Breast epithelium (tissue), 3 donors: ENCODE measurements at regions not wholly inside any gene's neighbourhood (a gene's known extent, or its start where the extent isn't known, plus 50 kb on each side); places are given as distances from the start of the nearest gene placed in this dataset.
"Not testable (repeated sequence)": the region's sequence is repeated elsewhere in the genome, so short reads cannot be mapped to it uniquely, and the experiment has no call there.

Experiments used
- POLR2A ChIP-seq: fragments of 450-650 bp; IDR thresholded peaks from one replicate; pipeline ENCODE4 v1.6.1; 2016; ENCODE audit warnings: antibody characterized with exemption, mild to moderate bottlenecking, moderate library complexity
- POLR2AphosphoS5 ChIP-seq, 3 donors: sonication (generic); formaldehyde crosslinking; IDR thresholded peaks; one replicate each; pipeline ENCODE4 v1.6.1; 2017; ENCODE audit warnings: antibody characterized with exemption in 3 of 3
- TF ChIP-seq, protein P1 (sequence below), 3 donors: fragments of 450-650 bp; IDR thresholded peaks; one replicate each; pipeline ENCODE4 v1.5.1; 2016 to 2017; ENCODE audit warnings: antibody characterized with exemption in 3 of 3, mild to moderate bottlenecking in 3 of 3, moderate library complexity in 3 of 3

DNA sequence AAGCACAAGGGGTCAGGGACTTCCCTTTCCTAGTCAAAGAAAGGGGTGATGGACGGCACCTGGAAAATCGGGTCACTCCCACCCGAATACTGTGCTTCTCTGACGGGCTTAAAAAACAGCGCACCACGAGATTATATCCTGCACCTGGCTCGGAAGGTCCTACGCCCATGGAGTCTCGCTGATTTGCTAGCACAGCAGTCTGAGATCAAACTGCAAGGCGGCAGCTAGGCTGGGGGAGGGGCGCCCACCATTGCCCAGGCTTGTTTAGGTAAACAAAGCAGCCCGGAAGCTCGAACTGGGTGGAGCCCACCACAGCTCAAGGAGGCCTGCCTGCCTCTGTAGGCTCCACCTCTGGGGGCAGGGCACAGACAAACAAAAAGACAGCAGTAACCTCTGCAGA, 375.5 kb downstream of the SI start:
- TF ChIP-seq, protein P1, sequence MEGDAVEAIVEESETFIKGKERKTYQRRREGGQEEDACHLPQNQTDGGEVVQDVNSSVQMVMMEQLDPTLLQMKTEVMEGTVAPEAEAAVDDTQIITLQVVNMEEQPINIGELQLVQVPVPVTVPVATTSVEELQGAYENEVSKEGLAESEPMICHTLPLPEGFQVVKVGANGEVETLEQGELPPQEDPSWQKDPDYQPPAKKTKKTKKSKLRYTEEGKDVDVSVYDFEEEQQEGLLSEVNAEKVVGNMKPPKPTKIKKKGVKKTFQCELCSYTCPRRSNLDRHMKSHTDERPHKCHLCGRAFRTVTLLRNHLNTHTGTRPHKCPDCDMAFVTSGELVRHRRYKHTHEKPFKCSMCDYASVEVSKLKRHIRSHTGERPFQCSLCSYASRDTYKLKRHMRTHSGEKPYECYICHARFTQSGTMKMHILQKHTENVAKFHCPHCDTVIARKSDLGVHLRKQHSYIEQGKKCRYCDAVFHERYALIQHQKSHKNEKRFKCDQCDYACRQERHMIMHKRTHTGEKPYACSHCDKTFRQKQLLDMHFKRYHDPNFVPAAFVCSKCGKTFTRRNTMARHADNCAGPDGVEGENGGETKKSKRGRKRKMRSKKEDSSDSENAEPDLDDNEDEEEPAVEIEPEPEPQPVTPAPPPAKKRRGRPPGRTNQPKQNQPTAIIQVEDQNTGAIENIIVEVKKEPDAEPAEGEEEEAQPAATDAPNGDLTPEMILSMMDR (IDR thresholded peaks at IDR 0.05), result not testable (repeated sequence)
- not testable (repeated sequence) for TF ChIP-seq POLR2A; POLR2AphosphoS5 (IDR thresholded peaks at IDR 0.05)
